HCT116 (cell line): ENCODE measurements at regions not wholly inside any gene's neighbourhood (a gene's known extent, or its start where the extent isn't known, plus 50 kb on each side); places are given as distances from the start of the nearest gene placed in this dataset.

Source experiments
- ATAC-seq: fragments of 200-7000 bp; cut with Tn5 transposase; 2 replicates; pipeline ENCODE4 v1.9.1; 2020; ENCODE audit warnings: mild to moderate bottlenecking, moderate library complexity
- BruUV-seq: library from RNA; stranded (reverse); fragments of 400-500 nt; replicated peaks from 2 replicates; lab custom pipeline; 2021; lab: Mats Ljungman, UMichigan
- CTCF ChIA-PET: fragments of 300-600 bp; sonication (Branson Sonifier 250); formaldehyde crosslinking; loops from one replicate; lab custom pipeline; 2021; ENCODE audit warnings: antibody characterized with exemption; lab: Charles Lee
- POLR2A ChIA-PET: fragments of 300-600, 350-600 bp; sonication (Branson Sonifier 250); formaldehyde crosslinking; loops from one replicate; lab custom pipeline; 2021; ENCODE audit warnings: antibody characterized with exemption; lab: Charles Lee
- RAD21 ChIA-PET, 2 experiments: fragments of 300-600 bp; sonication (Branson Sonifier 250); formaldehyde crosslinking; loops; one replicate each; lab custom pipeline; 2023; ENCODE audit warnings: low total read pairs in 2 of 2; ENCODE audit not compliant: uncharacterized antibody in 2 of 2, unreplicated experiment in 2 of 2, low non-redundant PET in 1 of 2; lab: Charles Lee
- DNase-seq: peaks from one replicate; pipeline ENCODE4 v3.0.0-alpha.2; 2010; ENCODE audit warnings: low read depth, low spot score
- H2AFZ ChIP-seq: fragments of 200-600 bp; shearing (Covaris generic), sonication (generic); 2 replicates; pipeline ENCODE4 v1.6.1; 2017; ENCODE audit warnings: low read depth, mixed run types, mixed read lengths, antibody characterized with exemption, low read length; ENCODE audit not compliant: poor library complexity, severe bottlenecking
- H3K27ac ChIP-seq: 2 replicates; pipeline ENCODE4 v1.5.1; 2012; ENCODE audit warnings: low read depth, low read length
- H3K27me3 ChIP-seq: fragments of 200-600 bp; sonication (generic); 2 replicates; pipeline ENCODE4 v1.6.1; 2016; ENCODE audit warnings: mixed run types, low read length, mixed read lengths; ENCODE audit not compliant: insufficient read depth
- H3K36me3 ChIP-seq, 2 experiments: fragments of 200-500 bp in 1 of 2; fragments of 200-600 bp in 1 of 2; sonication (Bioruptor generic) in 1 of 2; sonication (generic) in 1 of 2; 2 replicates each; pipeline versions ENCODE4 v1.5.1 to v1.6.1; 2014 to 2016; ENCODE audit warnings: low read length in 2 of 2, inconsistent platforms in 1 of 2, mixed read lengths in 1 of 2, mixed run types in 1 of 2; ENCODE audit not compliant: insufficient read depth in 2 of 2, control insufficient read depth in 1 of 2
- H3K4me1 ChIP-seq, 2 experiments: fragments of 200-600 bp in 1 of 2; sonication (generic) in 1 of 2; 2 replicates each; pipeline versions ENCODE4 v1.5.1 to v1.6.1; 2012 to 2017; ENCODE audit warnings: low read length in 2 of 2, inconsistent platforms in 1 of 2, mild to moderate bottlenecking in 1 of 2, mixed read lengths in 1 of 2, mixed run types in 1 of 2, moderate library complexity in 1 of 2; ENCODE audit not compliant: insufficient read depth in 2 of 2, control insufficient read depth in 1 of 2
- H3K4me2 ChIP-seq: fragments of 200-600 bp; sonication (generic); 2 replicates; pipeline ENCODE4 v1.6.1; 2017; ENCODE audit warnings: mixed run types, low read length, mixed read lengths
- H3K4me3 ChIP-seq, 2 experiments: fragments of 200-600 bp in 1 of 2; sonication (generic) in 1 of 2; replicated peaks in 1 of 2; 2 replicates each; pipeline ENCODE4 v1.5.1; 2011 to 2016; ENCODE audit warnings: low read length in 2 of 2, control low read depth in 1 of 2, low read depth in 1 of 2, mild to moderate bottlenecking in 1 of 2, mixed read lengths in 1 of 2, mixed run types in 1 of 2
- H3K79me2 ChIP-seq: fragments of 200-600 bp; sonication (generic); 2 replicates; pipeline ENCODE4 v1.6.1; 2017; ENCODE audit warnings: mild to moderate bottlenecking, mixed run types, low read length, moderate library complexity, mixed read lengths; ENCODE audit not compliant: insufficient read depth
- H3K9ac ChIP-seq: fragments of 200-600 bp; sonication (generic); 2 replicates; pipeline ENCODE4 v1.6.1; 2016; ENCODE audit warnings: low read length, mixed read lengths
- H3K9me2 ChIP-seq: fragments of 200-600 bp; sonication (generic), shearing (Covaris generic); 2 replicates; pipeline ENCODE4 v1.6.1; 2017; ENCODE audit warnings: mixed run types, mild to moderate bottlenecking, moderate library complexity; ENCODE audit not compliant: insufficient read depth
- H3K9me3 ChIP-seq, 2 experiments: fragments of 200-500 bp in 1 of 2; fragments of 200-600 bp in 1 of 2; sonication (Bioruptor generic) in 1 of 2; sonication (generic) in 1 of 2; 2 replicates each; pipeline ENCODE4 v1.6.1; 2014 to 2017; ENCODE audit warnings: low read length in 2 of 2, mixed read lengths in 2 of 2, inconsistent platforms in 1 of 2, low read depth in 1 of 2, mild to moderate bottlenecking in 1 of 2, mixed run types in 1 of 2, moderate library complexity in 1 of 2; ENCODE audit not compliant: control insufficient read depth in 1 of 2, insufficient read depth in 1 of 2
- H4K20me1 ChIP-seq: fragments of 200-600 bp; sonication (generic), shearing (Covaris generic); 2 replicates; pipeline ENCODE4 v1.6.1; 2017; ENCODE audit warnings: mixed run types, mild to moderate bottlenecking, moderate library complexity; ENCODE audit not compliant: insufficient read depth
- ATF3 ChIP-seq: IDR thresholded peaks from 2 replicates; pipeline ENCODE4 v1.6.1; 2012
- CBX3 ChIP-seq: IDR thresholded peaks from 2 replicates; pipeline ENCODE4 v1.6.1; 2012; ENCODE audit warnings: low read depth
- CEBPB ChIP-seq: IDR thresholded peaks from 2 replicates; pipeline ENCODE4 v1.6.1; 2012; ENCODE audit warnings: low read depth
- CTCF ChIP-seq, 3 experiments: fragments of 200-600 bp in 1 of 3; sonication (generic) in 1 of 3; IDR thresholded peaks in 2 of 3; conservative IDR thresholded peaks in 1 of 3; 2 replicates each; pipeline ENCODE4 v1.5.1; 2012 to 2017; ENCODE audit warnings: low read depth in 2 of 3, low read length in 2 of 3, antibody characterized with exemption in 1 of 3, borderline replicate concordance in 1 of 3, control low read depth in 1 of 3, mild to moderate bottlenecking in 1 of 3, mixed read lengths in 1 of 3, mixed run types in 1 of 3, moderate library complexity in 1 of 3; ENCODE audit not compliant: insufficient read depth in 1 of 3
- EGR1 ChIP-seq: IDR thresholded peaks from 2 replicates; pipeline ENCODE4 v1.6.1; 2012; ENCODE audit warnings: low read depth
- ELF1 ChIP-seq: IDR thresholded peaks from 2 replicates; pipeline ENCODE4 v1.6.1; 2012; ENCODE audit warnings: low read depth, borderline replicate concordance
- EZH2 ChIP-seq: fragments of 200-600 bp; sonication (generic); IDR thresholded peaks from 2 replicates; pipeline ENCODE4 v1.6.1; 2017; ENCODE audit warnings: antibody characterized with exemption, mixed run types
- EZH2phosphoT487 ChIP-seq: fragments of 200-600 bp; IDR thresholded peaks from 2 replicates; pipeline ENCODE4 v1.6.1; 2018; ENCODE audit warnings: antibody characterized with exemption, borderline replicate concordance
- JUND ChIP-seq: IDR thresholded peaks from 2 replicates; pipeline ENCODE4 v1.6.1; 2012
- MAX ChIP-seq: IDR thresholded peaks from 2 replicates; pipeline ENCODE4 v1.6.1; 2012
- POLR2A ChIP-seq: IDR thresholded peaks from 2 replicates; pipeline ENCODE4 v1.7.0; 2011; ENCODE audit warnings: borderline replicate concordance; ENCODE audit not compliant: insufficient read depth, insufficient read length; ENCODE audit errors: extremely low read depth
- RAD21 ChIP-seq: IDR thresholded peaks from 2 replicates; pipeline ENCODE4 v1.6.1; 2012; ENCODE audit warnings: low read depth, mild to moderate bottlenecking
- REST ChIP-seq: IDR thresholded peaks from 2 replicates; pipeline ENCODE4 v1.6.1; 2012; ENCODE audit warnings: low read depth
- SIN3A ChIP-seq: IDR thresholded peaks from 2 replicates; pipeline ENCODE4 v1.6.1; 2012; ENCODE audit warnings: low read depth
- SP1 ChIP-seq: IDR thresholded peaks from 2 replicates; pipeline ENCODE4 v1.6.1; 2012; ENCODE audit warnings: low read depth
- SRF ChIP-seq: IDR thresholded peaks from 2 replicates; pipeline ENCODE4 v1.6.1; 2012; ENCODE audit warnings: low read depth
- TCF7L2 ChIP-seq: IDR thresholded peaks from 2 replicates; pipeline ENCODE4 v1.7.0; 2011; ENCODE audit warnings: borderline replicate concordance, inconsistent platforms; ENCODE audit not compliant: insufficient read depth, insufficient read length; ENCODE audit errors: extremely low read depth
- YY1 ChIP-seq: IDR thresholded peaks from 2 replicates; pipeline ENCODE4 v1.6.1; 2011; ENCODE audit warnings: low read length, low read depth, moderate library complexity, mild to moderate bottlenecking; ENCODE audit not compliant: insufficient replicate concordance; ENCODE audit errors: extremely low read depth
- ZFX ChIP-seq: fragments of 450-650 bp; IDR thresholded peaks from 2 replicates; pipeline ENCODE4 v1.6.1; 2017
- ZNF274 ChIP-seq: fragments of 200-500 bp; sonication (Bioruptor generic); IDR thresholded peaks from 2 replicates; pipeline ENCODE4 v1.6.1; 2014; ENCODE audit warnings: mild to moderate bottlenecking, low read depth, low read length, inconsistent platforms
- intact Hi-C: fragments of 100-400 bp; cut with micrococcal nuclease; formaldehyde crosslinking; loops from 2 replicates; pipeline ENCODE4 v1.10.0; 2022

GRCh38 chr1:65630855-65631254 is 161.8 kb upstream of the PDE4B start:
- H3K79me2 ChIP-seq = no peaks in the 10 kb centered on the region
- no peak overlapping the region for H2AFZ ChIP-seq
- no peaks in the 10 kb centered on the region for H3K27me3 ChIP-seq
- no peaks in the 10 kb centered on the region for H3K4me1 ChIP-seq
- H3K9me2 ChIP-seq = no peaks in the 10 kb centered on the region
- H3K9ac ChIP-seq = no peak overlapping the region
- CTCF ChIA-PET = no interaction called here
- DNase-seq (no peak), ATAC-seq (no peak)
- no TSS peak for BruUV-seq
- H3K27ac ChIP-seq = no peak overlapping the region
- intact Hi-C loops = no loop called here
- RAD21 ChIA-PET = no interaction called here
- no peaks in the 10 kb centered on the region for H4K20me1 ChIP-seq
- no peak overlapping the region for H3K4me3 ChIP-seq
- H3K9me3 ChIP-seq = no peaks in the 10 kb centered on the region
- no peak for TF ChIP-seq ZNF274
- TF ChIP-seq ZFX = no peak
- no peak for TF ChIP-seq JUND
- no peak for TF ChIP-seq SP1
- no peak for TF ChIP-seq EZH2
- TF ChIP-seq EZH2phosphoT487 = no peak
- no peak for TF ChIP-seq EGR1
- TF ChIP-seq RAD21 = no peak
- no peak for TF ChIP-seq ATF3
- TF ChIP-seq MAX = no peak
- no peak for TF ChIP-seq CEBPB
- TF ChIP-seq SIN3A = no peak
- no peak for TF ChIP-seq REST
- TF ChIP-seq CTCF (IDR thresholded peaks at IDR 0.05 in 2 of 3, conservative IDR thresholded peaks at IDR 0.05 in 1 of 3; ENCODE audit: borderline replicate concordance in 1 of 3, insufficient read depth in 1 of 3, low read depth in 2 of 3, low read length in 2 of 3) = no peak
- no peak for TF ChIP-seq POLR2A
- TF ChIP-seq TCF7L2 = no peak
- TF ChIP-seq YY1 = no peak
- TF ChIP-seq SRF = no peak
- TF ChIP-seq CBX3 = no peak
- TF ChIP-seq ELF1 = no peak
- POLR2A ChIA-PET = no interaction called here
- H3K4me2 ChIP-seq = no peak overlapping the region
- H3K36me3 ChIP-seq = no peaks in the 10 kb centered on the region
